ENCODE measurements at regions not wholly inside any gene's neighbourhood (a gene's known extent, or its start where the extent isn't known, plus 50 kb on each side); places are given as distances from the start of the nearest gene placed in this dataset.

- Histone ChIP-seq H3K4me2 (ENCODE audit: low read depth, low read length, poor library complexity, severe bottlenecking) (no peak overlapping the region), H3K79me2 (ENCODE audit: insufficient read depth, low read length) (no peaks in the 10 kb centered on the region), H3K9me3 (ENCODE audit: insufficient read depth, low read length) (no peaks in the 10 kb centered on the region), H3K27ac (ENCODE audit: low read depth, low read length) (no peak overlapping the region), H4K20me1 (ENCODE audit: low read depth, low read length) (no peaks in the 10 kb centered on the region), H3K36me3 (ENCODE audit: low read length) (no peaks in the 10 kb centered on the region), H2AFZ (ENCODE audit: low read depth, low read length, severe bottlenecking) (no peak overlapping the region), H3K27me3 (ENCODE audit: low read length) (no peaks in the 10 kb centered on the region), H3K4me3 (ENCODE audit: insufficient read depth, low read length, poor library complexity, severe bottlenecking) (no peak overlapping the region), H3F3A (ENCODE audit: insufficient read depth) (no peaks in the 10 kb centered on the region), H3K9ac (ENCODE audit: low read length) (no peak overlapping the region), H3K9me2 (replicated peaks; ENCODE audit: insufficient read depth, low read length) (0 out of 2 replicates have a peak, but pooled peaks cover 3% of the 10 kb centered on the region)
- TF ChIP-seq CTCF (IDR thresholded peaks at IDR 0.05; ENCODE audit: insufficient read depth, low read length, poor library complexity, severe bottlenecking) (no peak), EZH2phosphoT487 (conservative IDR thresholded peaks at IDR 0.05; ENCODE audit: low read length) (no peak)
Measured at GRCh38 chr2:139628931-139629330, 848.7 kb upstream of the NXPH2 start.

DNA sequence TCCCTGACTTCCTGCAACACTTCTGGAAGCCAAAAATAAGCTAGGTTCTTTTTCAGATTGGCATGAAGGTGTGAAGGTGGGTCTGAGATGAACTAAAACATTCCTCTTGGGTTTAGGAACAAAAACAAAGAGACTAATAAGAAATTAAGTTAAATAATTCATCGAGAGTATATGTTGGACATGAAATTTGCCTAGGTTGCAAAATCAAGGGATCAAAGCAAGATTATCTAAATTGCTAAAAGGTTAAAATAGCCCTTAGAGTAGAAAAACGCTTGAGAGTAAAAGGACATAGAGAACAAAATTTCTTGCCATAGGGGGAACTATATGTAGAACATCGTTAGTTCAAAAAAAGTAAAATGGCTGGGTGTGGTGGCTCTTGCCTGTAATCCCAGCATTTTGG is 845.9 kb upstream of the NXPH2 start:
- Histone ChIP-seq H3K9me3 (ENCODE audit: insufficient read depth, low read length) (no peaks in the 10 kb centered on the region), H3K9ac (ENCODE audit: low read length) (no peak overlapping the region)

GRCh38 chr2:139622691-139623090 is 842.5 kb upstream of the NXPH2 start:
- no peak overlapping the region for H3K27ac ChIP-seq (ENCODE audit: low read depth, low read length)
- no peak for TF ChIP-seq CTCF (IDR thresholded peaks at IDR 0.05; ENCODE audit: insufficient read depth, low read length, poor library complexity, severe bottlenecking)
- no peak for TF ChIP-seq EZH2phosphoT487 (conservative IDR thresholded peaks at IDR 0.05; ENCODE audit: low read length)
- no peaks in the 10 kb centered on the region for H4K20me1 ChIP-seq (ENCODE audit: low read depth, low read length)
- H3K4me2 ChIP-seq (ENCODE audit: low read depth, low read length, poor library complexity, severe bottlenecking) = no peak overlapping the region
- H3K27me3 ChIP-seq (ENCODE audit: low read length) = no peaks in the 10 kb centered on the region
- H3K9ac ChIP-seq (ENCODE audit: low read length) = no peak overlapping the region
- no peaks in the 10 kb centered on the region for H3K79me2 ChIP-seq (ENCODE audit: insufficient read depth, low read length)
- no peak overlapping the region for H3K4me3 ChIP-seq (ENCODE audit: insufficient read depth, low read length, poor library complexity, severe bottlenecking)
- no peaks in the 10 kb centered on the region for H3F3A ChIP-seq (ENCODE audit: insufficient read depth)
- 0 out of 2 replicates have a peak, but pooled peaks cover 2% of the 10 kb centered on the region for H3K9me2 ChIP-seq (replicated peaks; ENCODE audit: insufficient read depth, low read length)
- H3K9me3 ChIP-seq (ENCODE audit: insufficient read depth, low read length) = no peaks in the 10 kb centered on the region
- no peak overlapping the region for H2AFZ ChIP-seq (ENCODE audit: low read depth, low read length, severe bottlenecking)
- no peaks in the 10 kb centered on the region for H3K36me3 ChIP-seq (ENCODE audit: low read length)

More for the DNA sequence above, 845.9 kb upstream of the NXPH2 start:
- no peak overlapping the region for H3K27ac ChIP-seq (ENCODE audit: low read depth, low read length)
- H3K27me3 ChIP-seq (ENCODE audit: low read length) = no peaks in the 10 kb centered on the region
- no peaks in the 10 kb centered on the region for H3K79me2 ChIP-seq (ENCODE audit: insufficient read depth, low read length)
- no peak overlapping the region for H2AFZ ChIP-seq (ENCODE audit: low read depth, low read length, severe bottlenecking)
- no peak overlapping the region for H3K4me2 ChIP-seq (ENCODE audit: low read depth, low read length, poor library complexity, severe bottlenecking)
- no peaks in the 10 kb centered on the region for H4K20me1 ChIP-seq (ENCODE audit: low read depth, low read length)
- H3K36me3 ChIP-seq (ENCODE audit: low read length) = no peaks in the 10 kb centered on the region
- TF ChIP-seq EZH2phosphoT487 (conservative IDR thresholded peaks at IDR 0.05; ENCODE audit: low read length) (no peak), CTCF (IDR thresholded peaks at IDR 0.05; ENCODE audit: insufficient read depth, low read length, poor library complexity, severe bottlenecking) (no peak)
- no peaks in the 10 kb centered on the region for H3F3A ChIP-seq (ENCODE audit: insufficient read depth)
- no peak overlapping the region for H3K4me3 ChIP-seq (ENCODE audit: insufficient read depth, low read length, poor library complexity, severe bottlenecking)
- H3K9me2 ChIP-seq (replicated peaks; ENCODE audit: insufficient read depth, low read length) = 0 out of 2 replicates have a peak, but pooled peaks cover 3% of the 10 kb centered on the region
